DOHH2 (cell line): ENCODE measurements at regions not wholly inside any gene's neighbourhood (a gene's known extent, or its start where the extent isn't known, plus 50 kb on each side); places are given as distances from the start of the nearest gene placed in this dataset.

Experiments used
- EZH2phosphoT487 ChIP-seq: fragments of 200-600 bp; sonication (generic); IDR thresholded peaks from 2 replicates; pipeline ENCODE4 v1.6.1; 2017; ENCODE audit warnings: borderline replicate concordance, mild to moderate bottlenecking, antibody characterized with exemption, low read length, moderate library complexity, mixed read lengths
- TF ChIP-seq, protein P1 (sequence below): fragments of 200-600 bp; sonication (generic); IDR thresholded peaks from one replicate; pipeline ENCODE4 v1.5.1; 2014; ENCODE audit warnings: antibody characterized with exemption, mild to moderate bottlenecking, low read depth, low read length; ENCODE audit not compliant: poor library complexity, severe bottlenecking

DNA sequence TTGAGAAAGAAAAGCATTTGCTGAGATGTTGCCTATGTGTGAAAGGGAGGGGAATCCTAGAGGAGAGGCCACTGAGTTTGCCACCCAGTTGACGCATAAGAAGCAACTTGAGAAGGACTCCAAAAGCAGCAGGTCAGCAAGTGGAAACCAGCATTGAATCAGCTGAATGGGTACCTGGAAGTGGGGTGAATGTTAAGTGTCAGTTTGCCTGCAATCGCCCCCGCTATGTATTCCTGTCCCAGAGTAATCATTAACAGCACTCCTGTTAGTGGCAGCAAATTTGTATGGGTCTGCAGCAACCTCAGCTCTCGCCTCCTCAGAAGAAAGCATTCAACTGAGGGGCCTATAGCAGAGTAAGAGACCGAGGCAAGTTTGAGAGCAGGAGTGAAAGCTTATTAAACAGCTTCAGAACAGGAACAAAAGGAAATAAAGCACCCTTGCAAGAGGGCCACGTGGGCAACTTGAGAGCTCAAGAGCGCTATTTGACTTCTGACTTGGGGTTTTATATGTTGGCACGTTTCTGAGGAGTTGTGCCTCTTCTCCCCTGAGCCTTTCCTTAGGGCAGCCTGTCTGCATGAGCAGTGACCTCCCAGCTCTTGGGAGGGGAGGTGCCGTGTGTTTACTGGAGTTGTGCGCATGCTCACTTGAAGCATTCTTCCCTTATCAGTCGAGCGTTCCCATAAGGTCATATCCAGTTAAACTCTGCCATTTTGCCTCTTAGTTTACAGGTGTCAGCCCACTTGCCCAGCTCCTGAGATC, 122.6 kb upstream of the PHACTR1 start:
- TF ChIP-seq, protein P1, sequence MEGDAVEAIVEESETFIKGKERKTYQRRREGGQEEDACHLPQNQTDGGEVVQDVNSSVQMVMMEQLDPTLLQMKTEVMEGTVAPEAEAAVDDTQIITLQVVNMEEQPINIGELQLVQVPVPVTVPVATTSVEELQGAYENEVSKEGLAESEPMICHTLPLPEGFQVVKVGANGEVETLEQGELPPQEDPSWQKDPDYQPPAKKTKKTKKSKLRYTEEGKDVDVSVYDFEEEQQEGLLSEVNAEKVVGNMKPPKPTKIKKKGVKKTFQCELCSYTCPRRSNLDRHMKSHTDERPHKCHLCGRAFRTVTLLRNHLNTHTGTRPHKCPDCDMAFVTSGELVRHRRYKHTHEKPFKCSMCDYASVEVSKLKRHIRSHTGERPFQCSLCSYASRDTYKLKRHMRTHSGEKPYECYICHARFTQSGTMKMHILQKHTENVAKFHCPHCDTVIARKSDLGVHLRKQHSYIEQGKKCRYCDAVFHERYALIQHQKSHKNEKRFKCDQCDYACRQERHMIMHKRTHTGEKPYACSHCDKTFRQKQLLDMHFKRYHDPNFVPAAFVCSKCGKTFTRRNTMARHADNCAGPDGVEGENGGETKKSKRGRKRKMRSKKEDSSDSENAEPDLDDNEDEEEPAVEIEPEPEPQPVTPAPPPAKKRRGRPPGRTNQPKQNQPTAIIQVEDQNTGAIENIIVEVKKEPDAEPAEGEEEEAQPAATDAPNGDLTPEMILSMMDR = no peak
- TF ChIP-seq EZH2phosphoT487 = no peak
